Glomerular endothelial cell (primary cell): ENCODE measurements at regions not wholly inside any gene's neighbourhood (a gene's known extent, or its start where the extent isn't known, plus 50 kb on each side); places are given as distances from the start of the nearest gene placed in this dataset.
"Not testable (repeated sequence)": the region's sequence is repeated elsewhere in the genome, so short reads cannot be mapped to it uniquely, and the experiment has no call there.

ENCODE experiments used
- DNase-seq: peaks from one replicate; pipeline ENCODE4 v3.0.0-alpha.2; 2011; ENCODE audit warnings: low read depth, low spot score; ENCODE audit errors: extremely low read depth

GRCh38 chr11:86749821-86750401 lies 50.4 kb upstream of the PRSS23 start:
- DNase-seq: no peak

GRCh38 chr11:86749376-86749775 lies 51.0 kb upstream of the PRSS23 start:
- DNase-seq: no peak

GRCh38 chr11:86748296-86748695 lies 52.0 kb upstream of the PRSS23 start:
- DNase-seq: no peak

GRCh38 chr11:86747801-86748200 lies 52.5 kb upstream of the PRSS23 start:
- DNase-seq: no peak

- no peak for DNase-seq
Measured at GRCh38 chr11:86746514-86746913, 53.8 kb upstream of the PRSS23 start.

- DNase-seq: no peak
Measured at GRCh38 chr11:86745571-86745970, 54.8 kb upstream of the PRSS23 start.

- DNase-seq: peak; percentile 84
Measured at GRCh38 chr11:86743223-86744118, 56.9 kb upstream of the PRSS23 start.

- no peak for DNase-seq
Measured at GRCh38 chr11:86741839-86742805, 58.2 kb upstream of the PRSS23 start.

- no peak for DNase-seq
Measured at GRCh38 chr11:86741484-86741835, 58.9 kb upstream of the PRSS23 start.

GRCh38 chr11:86740628-86741483 lies 59.5 kb upstream of the PRSS23 start:
- DNase-seq: peak; percentile 94

- DNase-seq: no peak
Measured at GRCh38 chr11:86738568-86738967, 61.8 kb upstream of the PRSS23 start.

GRCh38 chr11:86737737-86738136 lies 62.6 kb upstream of the PRSS23 start:
- DNase-seq: peak; percentile 85

- DNase-seq: no peak
Measured at GRCh38 chr11:86737230-86737629, 63.1 kb upstream of the PRSS23 start.

GRCh38 chr11:86736291-86737143 lies 63.8 kb upstream of the PRSS23 start:
- no peak for DNase-seq

GRCh38 chr11:86735451-86736290 lies 63.3 kb upstream of the ME3 start:
- no peak for DNase-seq

GRCh38 chr11:86732739-86733138 lies 60.3 kb upstream of the ME3 start:
- not testable (repeated sequence) for DNase-seq

- not testable (repeated sequence) for DNase-seq
Measured at GRCh38 chr11:86732286-86732685, 59.9 kb upstream of the ME3 start.

- not testable (repeated sequence) for DNase-seq
Measured at GRCh38 chr11:86729576-86729975, 57.2 kb upstream of the ME3 start.
